Right lobe of liver (tissue), 4 donors: ENCODE measurements at regions not wholly inside any gene's neighbourhood (a gene's known extent, or its start where the extent isn't known, plus 50 kb on each side); places are given as distances from the start of the nearest gene placed in this dataset.

Experiments
- CTCF ChIP-seq, 4 donors: fragments of 200-600 bp in 3 of 4; fragments of 450-650 bp in 1 of 4; IDR thresholded peaks; one replicate each; pipeline versions ENCODE4 v1.5.1 to v1.8.0; 2016 to 2022; ENCODE audit warnings: antibody characterized with exemption in 4 of 4, mild to moderate bottlenecking in 2 of 4
- POLR2A ChIP-seq: fragments of 450-650 bp; IDR thresholded peaks from one replicate; pipeline ENCODE4 v1.6.1; 2017; ENCODE audit warnings: antibody characterized with exemption, mild to moderate bottlenecking
- donor health status: DM: no; HTN: no; CAD: no.
- donor health status: DM: no; HTN: no; CAD: no.
- donor health status: DM: no; HTN: yes; CAD: no.

DNA sequence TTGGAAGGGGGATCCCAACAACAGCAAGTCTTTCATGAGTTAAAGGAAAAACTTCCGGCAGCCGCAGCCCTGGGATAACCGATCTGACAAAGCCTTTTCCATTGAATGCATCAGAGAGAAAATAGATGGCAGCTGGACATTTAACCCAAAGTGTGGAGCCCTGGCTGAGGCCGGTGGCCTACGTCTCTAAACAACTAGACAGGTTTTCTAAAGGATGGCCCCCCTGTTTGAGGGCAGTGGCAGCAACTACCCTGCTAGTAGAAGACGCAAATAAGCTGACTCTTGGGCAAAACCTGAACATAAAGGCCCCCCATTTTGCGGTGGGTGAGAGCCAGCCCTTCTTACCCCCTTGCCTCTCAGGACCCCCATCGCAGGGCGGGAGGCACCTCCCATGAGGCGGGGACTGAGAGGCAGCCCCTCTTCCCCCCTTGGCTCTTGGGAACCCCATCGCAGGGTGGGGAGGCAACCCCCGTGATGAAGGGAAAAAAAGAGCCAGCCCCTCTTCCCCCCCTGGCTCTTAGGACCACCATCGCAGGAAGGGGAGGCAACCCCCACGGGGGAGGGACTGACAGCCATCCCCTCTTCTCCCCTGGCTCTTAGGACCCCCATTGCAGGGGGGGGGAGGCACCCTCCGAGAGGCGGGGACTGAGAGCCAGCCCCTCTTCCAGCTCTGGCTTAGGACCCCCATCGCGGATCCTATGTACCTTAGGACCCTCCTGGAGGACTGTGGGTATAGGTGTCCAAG, 2422.9 kb upstream of the PCDH20 start:
- TF ChIP-seq CTCF (IDR thresholded peaks at IDR 0.05) = no peak
- TF ChIP-seq POLR2A = no peak
